Endodermal cell (in vitro differentiated cells): ENCODE measurements at regions not wholly inside any gene's neighbourhood (a gene's known extent, or its start where the extent isn't known, plus 50 kb on each side); places are given as distances from the start of the nearest gene placed in this dataset.
"Not testable (repeated sequence)": the region's sequence is repeated elsewhere in the genome, so short reads cannot be mapped to it uniquely, and the experiment has no call there.

ENCODE experiments used
- DNase-seq: peaks from one replicate; pipeline ENCODE4 v3.0.0-alpha.2; 2017
- H3K27ac ChIP-seq: 2 replicates; pipeline ENCODE4 v1.5.1; 2013; ENCODE audit warnings: mild to moderate bottlenecking, low read depth, low read length, moderate library complexity
- H3K27me3 ChIP-seq: 2 replicates; pipeline ENCODE4 v1.6.1; 2013; ENCODE audit warnings: mild to moderate bottlenecking, low read length, moderate library complexity; ENCODE audit not compliant: insufficient read depth, control insufficient read depth, poor library complexity, severe bottlenecking
- H3K36me3 ChIP-seq: 2 replicates; pipeline ENCODE4 v1.7.0; 2013; ENCODE audit warnings: mild to moderate bottlenecking, low read length, moderate library complexity; ENCODE audit not compliant: control insufficient read depth, insufficient read depth
- H3K4me1 ChIP-seq: one replicate; pipeline ENCODE4 v1.7.0; 2013; ENCODE audit warnings: low read length; ENCODE audit not compliant: control insufficient read depth, insufficient read depth
- H3K4me3 ChIP-seq: 2 replicates; pipeline ENCODE4 v1.5.1; 2013; ENCODE audit warnings: mild to moderate bottlenecking, low read length, moderate library complexity
- H3K9ac ChIP-seq: 2 replicates; pipeline ENCODE4 v1.6.1; 2013; ENCODE audit warnings: mild to moderate bottlenecking, low read length, moderate library complexity; ENCODE audit not compliant: poor library complexity, severe bottlenecking; ENCODE audit errors: extremely low read depth
- H3K9me3 ChIP-seq: 2 replicates; pipeline ENCODE4 v1.6.1; 2013; ENCODE audit warnings: mild to moderate bottlenecking, low read length, moderate library complexity; ENCODE audit not compliant: control insufficient read depth
- H3K27ac Mint-ChIP-seq: 2 replicates; pipeline ENCODE4 v1.8.0; 2020; ENCODE audit warnings: mixed read lengths
- H3K27me3 Mint-ChIP-seq: 2 replicates; pipeline ENCODE4 v1.8.0; 2021; ENCODE audit warnings: mild to moderate bottlenecking, mixed read lengths; ENCODE audit not compliant: insufficient read depth
- H3K36me3 Mint-ChIP-seq: 2 replicates; pipeline ENCODE4 v1.8.0; 2020; ENCODE audit warnings: low read depth, mixed read lengths
- H3K4me1 Mint-ChIP-seq: 2 replicates; pipeline ENCODE4 v1.8.0; 2020; ENCODE audit warnings: mixed read lengths
- H3K4me3 Mint-ChIP-seq: 2 replicates; pipeline ENCODE4 v1.8.0; 2020; ENCODE audit warnings: mild to moderate bottlenecking, moderate library complexity, mixed read lengths
- H3K9me3 Mint-ChIP-seq: 2 replicates; pipeline ENCODE4 v1.8.0; 2020; ENCODE audit warnings: mild to moderate bottlenecking, mixed read lengths
- CTCF ChIP-seq: fragments of 200-600 bp; sonication (generic); conservative IDR thresholded peaks from 2 replicates; pipeline ENCODE4 v1.5.0; 2021; ENCODE audit warnings: antibody characterized with exemption, mild to moderate bottlenecking
- WGBS, 2 experiments: methylation state at CpG; one replicate each; pipeline versions ENCODE4 v1.1.5 to v1.1.7; 2013; ENCODE audit warnings: missing lambda C conversion rate in 2 of 2, mixed read lengths in 1 of 2; ENCODE audit not compliant: insufficient coverage in 1 of 2, insufficient read length in 1 of 2; 5-methylcytosine and 5-hydroxymethylcytosine counted together

GRCh38 chr12:5173511-5174011 lies 129.9 kb downstream of the KCNA5 start:
- H3K36me3 ChIP-seq, result no peaks in the 10 kb centered on the region
- 91 to 100% methylated on average over 7 to 10 of the region's 10 CpGs for WGBS, 2 experiments
- TF ChIP-seq CTCF, result no peak
- no peaks in the 10 kb centered on the region for H3K9me3 ChIP-seq
- H3K27ac ChIP-seq, result no peak overlapping the region
- Mint-ChIP-seq H3K27ac (no peak overlapping the region), H3K27me3 (peaks cover 4% of the 10 kb centered on the region), H3K36me3 (no peaks in the 10 kb centered on the region), H3K9me3 (no peaks in the 10 kb centered on the region), H3K4me1 (no peaks in the 10 kb centered on the region), H3K4me3 (no peak overlapping the region)
- no peaks in the 10 kb centered on the region for H3K27me3 ChIP-seq
- no peak overlapping the region for H3K9ac ChIP-seq
- no peaks in the 10 kb centered on the region for H3K4me1 ChIP-seq
- H3K4me3 ChIP-seq, result no peak overlapping the region
- DNase-seq, result no peak

- not testable (repeated sequence) for H3K4me3 ChIP-seq, H3K4me1 Mint-ChIP-seq, H3K4me3 Mint-ChIP-seq, H3K36me3 Mint-ChIP-seq, H3K9me3 Mint-ChIP-seq, H3K36me3 ChIP-seq, H3K4me1 ChIP-seq, H3K27ac ChIP-seq, H3K9ac ChIP-seq, DNase-seq, H3K9me3 ChIP-seq, H3K27me3 ChIP-seq, H3K27ac Mint-ChIP-seq, H3K27me3 Mint-ChIP-seq
- 94% methylated on average over 2 of the region's 2 CpGs; no CpG with 5 or more reads in 1 of the 2 experiments for WGBS, 2 experiments
These were observed 131.7 kb downstream of the KCNA5 start for GRCh38 chr12:5175415-5175814.

GRCh38 chr12:5176036-5176435 lies 132.4 kb downstream of the KCNA5 start:
- H3K27me3 Mint-ChIP-seq, result peaks cover 4% of the 10 kb centered on the region
- H3K27ac ChIP-seq, result no peak overlapping the region
- no peaks in the 10 kb centered on the region for H3K4me1 Mint-ChIP-seq
- no peaks in the 10 kb centered on the region for H3K9me3 ChIP-seq
- DNase-seq, result no peak
- no peaks in the 10 kb centered on the region for H3K9me3 Mint-ChIP-seq
- H3K36me3 Mint-ChIP-seq, result no peaks in the 10 kb centered on the region
- no peak overlapping the region for H3K4me3 ChIP-seq
- H3K36me3 ChIP-seq, result no peaks in the 10 kb centered on the region
- no peaks in the 10 kb centered on the region for H3K27me3 ChIP-seq
- WGBS, 2 experiments, result 92 to 93% methylated on average over 2 of the region's 2 CpGs
- TF ChIP-seq CTCF, result no peak
- H3K4me1 ChIP-seq, result no peaks in the 10 kb centered on the region
- H3K9ac ChIP-seq, result no peak overlapping the region
- no peak overlapping the region for H3K27ac Mint-ChIP-seq
- H3K4me3 Mint-ChIP-seq, result no peak overlapping the region

GRCh38 chr12:5177096-5177495 lies 133.4 kb downstream of the KCNA5 start:
- H3K4me3 ChIP-seq, result no peak overlapping the region
- H3K4me3 Mint-ChIP-seq, result no peak overlapping the region
- H3K36me3 Mint-ChIP-seq, result no peaks in the 10 kb centered on the region
- no peaks in the 10 kb centered on the region for H3K36me3 ChIP-seq
- TF ChIP-seq CTCF, result no peak
- no peaks in the 10 kb centered on the region for H3K4me1 Mint-ChIP-seq
- H3K9ac ChIP-seq, result no peak overlapping the region
- 41 to 56% methylated on average over 3 of the region's 3 CpGs for WGBS, 2 experiments
- H3K27ac ChIP-seq, result no peak overlapping the region
- H3K27me3 Mint-ChIP-seq, result peaks cover 4% of the 10 kb centered on the region
- DNase-seq, result no peak
- H3K9me3 ChIP-seq, result no peaks in the 10 kb centered on the region
- no peaks in the 10 kb centered on the region for H3K4me1 ChIP-seq
- H3K27me3 ChIP-seq, result no peaks in the 10 kb centered on the region
- no peak overlapping the region for H3K27ac Mint-ChIP-seq
- no peaks in the 10 kb centered on the region for H3K9me3 Mint-ChIP-seq
